Breast epithelium (tissue), 4 donors: ENCODE measurements at regions not wholly inside any gene's neighbourhood (a gene's known extent, or its start where the extent isn't known, plus 50 kb on each side); places are given as distances from the start of the nearest gene placed in this dataset.

Experiments
- DNase-seq, 2 donors: peaks; one replicate each; pipeline ENCODE4 v3.0.0-alpha.2; 2019; ENCODE audit warnings: low spot score in 2 of 2
- H3K27ac ChIP-seq, 2 donors: fragments of 200-600 bp; sonication (generic) in 1 of 2; one replicate each; pipeline ENCODE4 v1.5.1; 2016 to 2019; ENCODE audit warnings: mild to moderate bottlenecking in 1 of 2
- H3K27me3 ChIP-seq, 2 donors: fragments of 200-600 bp; sonication (generic) in 1 of 2; one replicate each; pipeline versions ENCODE4 v1.5.1 to v1.6.0; 2017 to 2019; ENCODE audit warnings: control low read depth in 1 of 2, mild to moderate bottlenecking in 1 of 2
- H3K36me3 ChIP-seq: fragments of 200-600 bp; one replicate; pipeline ENCODE4 v1.5.1; 2019
- H3K4me1 ChIP-seq, 2 donors: fragments of 200-600 bp; sonication (generic); one replicate each; pipeline ENCODE4 v1.5.1; 2016 to 2019; ENCODE audit warnings: control low read depth in 1 of 2
- H3K4me3 ChIP-seq, 3 donors: fragments of 200-600 bp; sonication (generic); 1 replicate in 2 of 3; 2 replicates in 1 of 3; pipeline ENCODE4 v1.5.1; 2016 to 2019; ENCODE audit warnings: mild to moderate bottlenecking in 3 of 3, moderate library complexity in 2 of 3
- H3K9me3 ChIP-seq, 2 donors: fragments of 200-600 bp; sonication (generic) in 1 of 2; one replicate each; pipeline ENCODE4 v1.5.1; 2016 to 2019; ENCODE audit warnings: control low read depth in 1 of 2
- POLR2A ChIP-seq: fragments of 450-650 bp; IDR thresholded peaks from one replicate; pipeline ENCODE4 v1.6.1; 2016; ENCODE audit warnings: antibody characterized with exemption, mild to moderate bottlenecking, moderate library complexity
- POLR2AphosphoS5 ChIP-seq, 3 donors: sonication (generic); formaldehyde crosslinking; IDR thresholded peaks; one replicate each; pipeline ENCODE4 v1.6.1; 2017; ENCODE audit warnings: antibody characterized with exemption in 3 of 3
- intact Hi-C: fragments of 100-400 bp; cut with DNase I; formaldehyde crosslinking; loops from one replicate; pipeline ENCODE4 v1.15.1; 2023; ENCODE audit warnings: low total_unique reads
- TF ChIP-seq, protein P1 (sequence below), 3 donors: fragments of 450-650 bp; IDR thresholded peaks; one replicate each; pipeline ENCODE4 v1.5.1; 2016 to 2017; ENCODE audit warnings: antibody characterized with exemption in 3 of 3, mild to moderate bottlenecking in 3 of 3, moderate library complexity in 3 of 3

GRCh38 chr22:22810471-22810870, 77.1 kb upstream of the IGLL5 start:
- peak in 1 of 2 donors; percentile 9 for DNase-seq
- H3K9me3 ChIP-seq, result no peaks in the 10 kb centered on the region
- no peak overlapping the region for H3K4me3 ChIP-seq
- H3K27ac ChIP-seq, result no peak overlapping the region
- no peaks in the 10 kb centered on the region for H3K27me3 ChIP-seq
- no peaks in the 10 kb centered on the region for H3K36me3 ChIP-seq
- intact Hi-C loops, result no loop called here
- TF ChIP-seq, protein P1, sequence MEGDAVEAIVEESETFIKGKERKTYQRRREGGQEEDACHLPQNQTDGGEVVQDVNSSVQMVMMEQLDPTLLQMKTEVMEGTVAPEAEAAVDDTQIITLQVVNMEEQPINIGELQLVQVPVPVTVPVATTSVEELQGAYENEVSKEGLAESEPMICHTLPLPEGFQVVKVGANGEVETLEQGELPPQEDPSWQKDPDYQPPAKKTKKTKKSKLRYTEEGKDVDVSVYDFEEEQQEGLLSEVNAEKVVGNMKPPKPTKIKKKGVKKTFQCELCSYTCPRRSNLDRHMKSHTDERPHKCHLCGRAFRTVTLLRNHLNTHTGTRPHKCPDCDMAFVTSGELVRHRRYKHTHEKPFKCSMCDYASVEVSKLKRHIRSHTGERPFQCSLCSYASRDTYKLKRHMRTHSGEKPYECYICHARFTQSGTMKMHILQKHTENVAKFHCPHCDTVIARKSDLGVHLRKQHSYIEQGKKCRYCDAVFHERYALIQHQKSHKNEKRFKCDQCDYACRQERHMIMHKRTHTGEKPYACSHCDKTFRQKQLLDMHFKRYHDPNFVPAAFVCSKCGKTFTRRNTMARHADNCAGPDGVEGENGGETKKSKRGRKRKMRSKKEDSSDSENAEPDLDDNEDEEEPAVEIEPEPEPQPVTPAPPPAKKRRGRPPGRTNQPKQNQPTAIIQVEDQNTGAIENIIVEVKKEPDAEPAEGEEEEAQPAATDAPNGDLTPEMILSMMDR (IDR thresholded peaks at IDR 0.05), result no peak
- TF ChIP-seq POLR2A (no peak), POLR2AphosphoS5 (IDR thresholded peaks at IDR 0.05) (no peak)
- H3K4me1 ChIP-seq, result no peaks in the 10 kb centered on the region

DNA sequence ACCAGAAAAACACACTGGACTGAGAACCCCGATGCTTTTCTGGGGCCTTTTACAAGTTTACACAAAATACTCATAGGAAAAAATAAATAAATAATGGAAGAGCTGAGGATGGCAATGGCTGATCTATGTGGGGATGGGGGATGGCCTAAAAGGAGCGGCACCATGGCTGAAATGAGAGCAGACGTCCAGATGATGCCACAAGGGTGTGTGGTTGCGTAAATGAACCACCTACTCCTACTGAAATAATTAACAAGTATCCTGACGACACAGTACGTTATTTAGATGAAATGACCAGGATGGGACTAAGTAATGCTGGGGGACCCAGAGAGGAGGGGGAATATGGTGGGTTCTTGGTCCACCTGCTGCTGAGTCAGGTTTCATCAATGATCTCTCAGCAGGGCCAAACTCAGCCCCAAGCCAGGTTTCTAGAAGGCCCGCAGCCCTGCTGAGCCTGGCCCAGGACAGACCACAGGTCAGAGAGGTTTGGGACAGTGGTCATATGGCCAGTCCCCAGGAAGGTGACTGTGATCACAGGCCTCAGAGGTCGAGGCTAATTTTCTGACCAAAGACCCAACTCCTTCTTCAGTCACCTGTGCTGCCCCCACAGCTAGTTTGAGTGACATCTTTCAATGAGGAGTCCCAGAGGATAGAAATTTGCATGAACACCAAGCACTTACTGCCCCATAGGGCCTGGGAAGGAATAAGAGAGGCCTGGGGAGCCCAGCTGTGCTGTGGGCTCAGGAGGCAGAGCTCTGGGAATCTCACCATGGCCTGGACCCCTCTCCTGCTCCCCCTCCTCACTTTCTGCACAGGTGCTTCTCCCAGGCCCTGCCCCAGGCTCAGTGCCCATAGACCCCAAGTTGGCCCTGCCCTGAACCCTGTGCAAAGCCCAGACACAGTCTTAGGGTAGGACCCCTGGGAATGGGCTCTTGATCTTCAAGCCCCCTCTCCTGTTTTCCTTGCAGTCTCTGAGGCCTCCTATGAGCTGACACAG, 76.3 kb upstream of the IGLL5 start:
- Histone ChIP-seq H3K27ac (no peak overlapping the region), H3K4me1 (no peaks in the 10 kb centered on the region), H3K27me3 (no peaks in the 10 kb centered on the region), H3K4me3 (no peak overlapping the region), H3K36me3 (no peaks in the 10 kb centered on the region), H3K9me3 (no peaks in the 10 kb centered on the region)
- peak in 1 of 2 donors; percentile 7 for DNase-seq
- intact Hi-C loops, result loop anchor here (1.0 kb wide), 1 partner anchor 132 kb away; no protein-coding TSS in a partner anchor
- no peak for TF ChIP-seq POLR2A
- no peak for TF ChIP-seq POLR2AphosphoS5 (IDR thresholded peaks at IDR 0.05)
- TF ChIP-seq, protein P1 (IDR thresholded peaks at IDR 0.05), result no peak

DNA sequence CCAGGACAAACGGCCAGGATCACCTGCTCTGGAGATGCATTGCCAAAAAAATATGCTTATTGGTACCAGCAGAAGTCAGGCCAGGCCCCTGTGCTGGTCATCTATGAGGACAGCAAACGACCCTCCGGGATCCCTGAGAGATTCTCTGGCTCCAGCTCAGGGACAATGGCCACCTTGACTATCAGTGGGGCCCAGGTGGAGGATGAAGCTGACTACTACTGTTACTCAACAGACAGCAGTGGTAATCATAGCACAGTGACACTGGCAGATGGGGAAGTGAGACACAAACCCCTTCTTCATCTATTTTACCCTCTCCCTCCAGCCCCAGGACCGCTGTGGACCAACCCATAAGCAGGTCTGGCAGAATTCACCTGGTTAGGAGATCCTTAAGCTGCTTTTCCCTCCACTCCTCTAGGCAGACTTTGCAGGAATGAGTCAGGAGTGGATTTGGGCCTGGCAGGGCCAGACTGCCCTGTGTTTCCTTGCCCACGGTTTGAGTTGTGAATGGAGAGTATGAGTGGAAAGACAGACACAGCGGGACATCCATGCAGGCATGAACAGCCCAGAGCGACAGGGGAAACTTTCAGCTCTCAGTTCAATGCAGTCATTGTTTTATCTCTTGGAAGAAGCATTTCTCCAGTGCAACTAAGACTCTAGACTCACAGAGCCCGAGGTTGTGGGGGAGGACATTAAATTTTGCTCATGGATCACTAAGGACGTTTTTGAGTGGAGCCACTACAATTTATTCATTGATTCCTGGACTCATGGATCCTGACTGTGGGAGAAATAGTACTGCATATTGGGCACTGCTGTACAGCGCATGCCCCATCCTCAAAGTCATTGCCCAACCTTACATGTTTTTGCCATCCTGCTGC, 75.3 kb upstream of the IGLL5 start:
- Histone ChIP-seq H3K4me1 (no peaks in the 10 kb centered on the region), H3K27ac (no peak overlapping the region), H3K4me3 (no peak overlapping the region), H3K36me3 (no peaks in the 10 kb centered on the region), H3K27me3 (no peaks in the 10 kb centered on the region), H3K9me3 (no peaks in the 10 kb centered on the region)
- peak in 1 of 2 donors; percentile 15 for DNase-seq
- intact Hi-C loops, result no loop called here
- TF ChIP-seq, protein P1 (IDR thresholded peaks at IDR 0.05), result no peak
- no peak for TF ChIP-seq POLR2AphosphoS5 (IDR thresholded peaks at IDR 0.05)
- TF ChIP-seq POLR2A, result no peak

GRCh38 chr22:22813126-22814075, 74.2 kb upstream of the IGLL5 start:
- intact Hi-C loops, result no loop called here
- no peak overlapping the region for H3K27ac ChIP-seq

More at GRCh38 chr22:22813126-22814075, 74.2 kb upstream of the IGLL5 start:
- no peaks in the 10 kb centered on the region for H3K36me3 ChIP-seq
- no peak for TF ChIP-seq POLR2AphosphoS5 (IDR thresholded peaks at IDR 0.05)
- TF ChIP-seq, protein P1 (IDR thresholded peaks at IDR 0.05), result no peak
- no peak for TF ChIP-seq POLR2A
- peaks cover 0 to 3% of the 10 kb centered on the region in 2 donors for H3K27me3 ChIP-seq
- H3K9me3 ChIP-seq, result no peaks in the 10 kb centered on the region
- H3K4me1 ChIP-seq, result no peaks in the 10 kb centered on the region
- no peak overlapping the region for H3K4me3 ChIP-seq
- peak in 1 of 2 donors; percentile 7 for DNase-seq
